Epithelial cell of esophagus (primary cell): ENCODE measurements at regions not wholly inside any gene's neighbourhood (a gene's known extent, or its start where the extent isn't known, plus 50 kb on each side); places are given as distances from the start of the nearest gene placed in this dataset.
"Not testable (repeated sequence)": the region's sequence is repeated elsewhere in the genome, so short reads cannot be mapped to it uniquely, and the experiment has no call there.

Experiments
- DNase-seq: peaks from one replicate; pipeline ENCODE4 v3.0.0; 2010; ENCODE audit warnings: low read depth
- H3K4me3 ChIP-seq: 2 replicates; pipeline ENCODE4 v1.5.1; 2011; ENCODE audit warnings: mild to moderate bottlenecking, low read length, control low read depth
- TF ChIP-seq, protein P1 (sequence below): IDR thresholded peaks from 2 replicates; pipeline ENCODE4 v1.5.1; 2011; ENCODE audit warnings: low read depth, mild to moderate bottlenecking, low read length, control low read depth, inconsistent platforms; ENCODE audit not compliant: insufficient read depth; ENCODE audit errors: missing control alignments

DNA sequence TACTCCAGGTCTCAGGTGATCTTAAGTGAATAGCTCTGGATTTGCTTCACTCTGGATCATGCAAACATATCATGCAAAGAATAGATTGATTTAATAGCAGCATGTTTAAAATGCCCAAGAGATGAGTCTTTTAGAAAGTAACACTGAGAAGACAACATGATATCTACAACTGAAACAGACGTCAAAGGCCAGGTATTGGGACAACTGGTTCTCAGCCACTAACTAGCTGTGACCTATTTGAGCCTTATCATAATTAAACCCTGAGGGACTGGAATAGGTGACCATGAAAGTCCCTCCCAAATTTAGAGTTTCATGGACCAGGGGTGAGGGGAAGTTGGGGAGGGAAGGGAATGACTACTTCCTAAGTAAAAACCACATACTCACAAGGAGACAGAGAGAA lies 95.7 kb downstream of the NIBAN1 start:
- H3K4me3 ChIP-seq = no peak overlapping the region
- DNase-seq = no peak
- TF ChIP-seq, protein P1, sequence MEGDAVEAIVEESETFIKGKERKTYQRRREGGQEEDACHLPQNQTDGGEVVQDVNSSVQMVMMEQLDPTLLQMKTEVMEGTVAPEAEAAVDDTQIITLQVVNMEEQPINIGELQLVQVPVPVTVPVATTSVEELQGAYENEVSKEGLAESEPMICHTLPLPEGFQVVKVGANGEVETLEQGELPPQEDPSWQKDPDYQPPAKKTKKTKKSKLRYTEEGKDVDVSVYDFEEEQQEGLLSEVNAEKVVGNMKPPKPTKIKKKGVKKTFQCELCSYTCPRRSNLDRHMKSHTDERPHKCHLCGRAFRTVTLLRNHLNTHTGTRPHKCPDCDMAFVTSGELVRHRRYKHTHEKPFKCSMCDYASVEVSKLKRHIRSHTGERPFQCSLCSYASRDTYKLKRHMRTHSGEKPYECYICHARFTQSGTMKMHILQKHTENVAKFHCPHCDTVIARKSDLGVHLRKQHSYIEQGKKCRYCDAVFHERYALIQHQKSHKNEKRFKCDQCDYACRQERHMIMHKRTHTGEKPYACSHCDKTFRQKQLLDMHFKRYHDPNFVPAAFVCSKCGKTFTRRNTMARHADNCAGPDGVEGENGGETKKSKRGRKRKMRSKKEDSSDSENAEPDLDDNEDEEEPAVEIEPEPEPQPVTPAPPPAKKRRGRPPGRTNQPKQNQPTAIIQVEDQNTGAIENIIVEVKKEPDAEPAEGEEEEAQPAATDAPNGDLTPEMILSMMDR = no peak

DNA sequence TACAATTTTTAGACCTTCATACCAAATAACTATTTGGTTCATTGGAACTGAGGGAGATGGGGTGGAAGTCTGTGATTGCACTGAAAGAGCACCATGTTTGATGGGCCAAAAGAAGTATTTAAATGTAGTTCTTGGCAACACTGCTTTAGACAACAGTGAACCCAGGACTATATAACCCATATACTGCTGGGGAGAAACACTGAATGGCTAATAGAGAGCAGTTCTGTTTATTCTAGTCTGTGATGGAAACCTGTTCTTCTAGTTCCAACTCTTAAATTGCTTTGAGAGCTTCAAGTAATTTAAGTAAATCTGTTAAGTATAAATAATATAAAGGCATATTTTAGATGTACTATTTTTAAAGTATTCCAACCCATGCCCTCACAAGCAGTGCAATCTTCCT lies 96.3 kb downstream of the NIBAN1 start:
- no peak overlapping the region for H3K4me3 ChIP-seq

DNA sequence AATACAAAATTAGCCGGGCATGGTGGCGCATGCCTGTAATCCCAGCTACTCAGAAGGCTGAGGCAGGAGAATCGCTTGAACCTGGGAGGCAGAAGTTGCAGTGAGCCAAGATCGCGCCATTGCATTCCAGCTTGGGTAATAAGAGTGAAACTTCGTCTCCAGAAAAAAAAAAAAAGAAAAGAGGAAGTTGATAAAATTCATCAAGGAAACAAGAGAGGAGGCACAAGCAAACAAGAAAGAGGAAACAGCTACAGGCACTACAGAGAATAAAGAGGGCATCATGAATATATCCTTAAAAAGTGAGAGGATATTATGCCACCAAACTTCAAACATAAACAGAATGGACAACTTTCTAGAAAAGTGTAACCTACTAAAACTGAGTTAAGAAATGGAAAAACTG lies 98.3 kb downstream of the NIBAN1 start:
- H3K4me3 ChIP-seq, DNase-seq: not testable (repeated sequence)

More for the DNA sequence above, 96.3 kb downstream of the NIBAN1 start:
- TF ChIP-seq, protein P1 = no peak
- peak; percentile 24 for DNase-seq

DNA sequence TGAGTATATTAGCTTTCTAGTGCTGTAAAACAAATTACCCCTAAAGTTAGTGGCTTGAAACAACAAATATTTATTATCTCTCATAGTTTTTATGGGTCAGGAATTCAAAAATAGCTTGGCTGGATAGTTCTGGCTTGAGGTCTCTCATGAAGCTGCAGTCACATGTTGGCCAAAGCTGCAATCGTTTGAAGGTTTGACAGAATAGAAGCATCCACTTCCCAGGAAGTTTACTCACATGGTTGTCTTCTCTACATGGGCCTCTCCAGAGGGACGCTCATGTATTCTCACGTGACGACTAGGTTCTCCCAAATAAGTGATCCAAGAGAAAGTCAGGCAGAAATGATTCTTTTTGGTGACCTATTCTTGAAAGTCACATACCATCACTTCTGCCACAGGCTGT lies 99.1 kb downstream of the NIBAN1 start:
- H3K4me3 ChIP-seq = no peak overlapping the region
- DNase-seq = no peak
- TF ChIP-seq, protein P1 = no peak

DNA sequence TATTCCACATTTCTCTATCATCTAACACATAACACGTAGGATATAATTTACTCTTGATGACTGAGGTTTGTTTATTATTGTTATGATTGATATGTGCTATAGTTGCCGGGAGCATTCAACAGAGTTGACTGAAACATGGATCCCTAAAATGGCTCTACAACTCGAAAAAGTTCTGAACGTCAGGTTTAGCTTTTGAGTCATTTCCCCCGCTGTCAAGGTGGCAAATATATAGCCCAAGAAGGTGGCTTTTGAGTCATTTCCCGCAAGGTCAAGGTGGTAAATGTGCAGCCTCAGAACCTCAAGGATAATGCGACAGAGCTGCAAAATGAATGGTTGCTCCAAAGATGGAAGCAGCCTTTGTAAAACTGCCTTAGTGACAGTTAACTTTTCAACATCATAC lies 104.0 kb downstream of the NIBAN1 start:
- H3K4me3 ChIP-seq = no peak overlapping the region
- TF ChIP-seq, protein P1 = no peak
- DNase-seq = no peak

- TF ChIP-seq, protein P1 = no peak
- DNase-seq = no peak
- no peak overlapping the region for H3K4me3 ChIP-seq
Observed at GRCh38 chr1:184867866-184868689, 106.2 kb downstream of the NIBAN1 start.

GRCh38 chr1:184866991-184867788 lies 107.1 kb downstream of the NIBAN1 start:
- H3K4me3 ChIP-seq = no peak overlapping the region
- TF ChIP-seq, protein P1 = no peak
- DNase-seq = peak; percentile 90
